ENCODE measurements at regions not wholly inside any gene's neighbourhood (a gene's known extent, or its start where the extent isn't known, plus 50 kb on each side); places are given as distances from the start of the nearest gene placed in this dataset.

- no peak for TF ChIP-seq CTCF (IDR thresholded peaks at IDR 0.05; ENCODE audit: borderline replicate concordance, extremely low read depth, low read length, poor library complexity, severe bottlenecking)
- no peak for TF ChIP-seq EZH2 (IDR thresholded peaks at IDR 0.05; ENCODE audit: borderline replicate concordance, low read depth, low read length, severe bottlenecking)
Measured at GRCh38 chr1:232718928-232719927, 86.0 kb upstream of the MAP10 start.
